ENCODE measurements at regions not wholly inside any gene's neighbourhood (a gene's known extent, or its start where the extent isn't known, plus 50 kb on each side); places are given as distances from the start of the nearest gene placed in this dataset.

- TF ChIP-seq EP300 (IDR thresholded peaks at IDR 0.05) (no peak), CTCF (IDR thresholded peaks at IDR 0.05) (no peak), POLR2A (IDR thresholded peaks at IDR 0.05; ENCODE audit: low read depth) (no peak), POLR2AphosphoS5 (IDR thresholded peaks at IDR 0.05) (no peak)
Measured at GRCh38 chr3:150142936-150143335, 172.2 kb upstream of the PFN2 start.

DNA sequence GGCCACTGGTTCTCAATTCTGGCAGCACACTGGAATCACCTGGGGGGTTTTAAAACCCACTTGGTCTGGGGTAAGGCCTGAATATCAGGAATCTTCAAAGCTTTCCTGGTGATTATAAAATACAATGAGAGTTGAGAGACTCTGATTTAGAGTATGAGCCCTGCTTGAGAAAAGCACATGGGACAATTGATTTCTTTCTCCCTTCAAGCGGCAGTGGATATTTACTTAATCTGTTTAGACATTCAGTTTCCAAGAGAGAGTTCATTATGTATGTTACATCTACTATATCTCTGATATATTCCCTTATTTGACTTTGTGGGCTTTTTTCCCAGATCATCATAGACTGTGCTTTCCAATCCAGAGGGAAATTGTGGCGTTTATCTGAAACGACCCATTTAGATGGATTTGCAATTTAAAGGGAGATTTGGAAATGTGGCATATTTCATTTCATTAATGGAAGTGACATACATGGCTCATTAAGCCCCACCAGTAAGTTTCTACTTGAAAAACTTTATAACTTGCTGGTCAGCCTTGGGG, 171.2 kb upstream of the PFN2 start:
- no peaks in the 10 kb centered on the region for H3K36me3 ChIP-seq
- no peaks in the 10 kb centered on the region for H3K27me3 ChIP-seq
- no peak for DNase-seq (ENCODE audit: extremely low spot score)
- no peak overlapping the region for H3K27ac ChIP-seq (replicated peaks in 1 of 4)
- H3K4me3 ChIP-seq: no peak overlapping the region
- no peaks in the 10 kb centered on the region for H3K9me3 ChIP-seq
- WGBS: 85% methylated on average over 3 of the region's 3 CpGs
- TF ChIP-seq EP300 (IDR thresholded peaks at IDR 0.05) (no peak), POLR2A (IDR thresholded peaks at IDR 0.05; ENCODE audit: low read depth) (no peak)
- H3K4me1 ChIP-seq: no peaks in the 10 kb centered on the region
- intact Hi-C loops (cut with DNase I): no loop called here

More at GRCh38 chr3:150142936-150143335, 172.2 kb upstream of the PFN2 start:
- H3K4me1 ChIP-seq: peaks cover 0 to 10% (median 7%) of the 10 kb centered on the region in 4 donors
- H3K36me3 ChIP-seq: no peaks in the 10 kb centered on the region
- intact Hi-C loops (cut with DNase I): no loop called here
- no peak overlapping the region for H3K4me3 ChIP-seq
- no peaks in the 10 kb centered on the region for H3K27me3 ChIP-seq
- DNase-seq (ENCODE audit: extremely low spot score): no peak
- H3K27ac ChIP-seq (replicated peaks in 1 of 4): no peak overlapping the region
- H3K9me3 ChIP-seq: no peaks in the 10 kb centered on the region

DNA sequence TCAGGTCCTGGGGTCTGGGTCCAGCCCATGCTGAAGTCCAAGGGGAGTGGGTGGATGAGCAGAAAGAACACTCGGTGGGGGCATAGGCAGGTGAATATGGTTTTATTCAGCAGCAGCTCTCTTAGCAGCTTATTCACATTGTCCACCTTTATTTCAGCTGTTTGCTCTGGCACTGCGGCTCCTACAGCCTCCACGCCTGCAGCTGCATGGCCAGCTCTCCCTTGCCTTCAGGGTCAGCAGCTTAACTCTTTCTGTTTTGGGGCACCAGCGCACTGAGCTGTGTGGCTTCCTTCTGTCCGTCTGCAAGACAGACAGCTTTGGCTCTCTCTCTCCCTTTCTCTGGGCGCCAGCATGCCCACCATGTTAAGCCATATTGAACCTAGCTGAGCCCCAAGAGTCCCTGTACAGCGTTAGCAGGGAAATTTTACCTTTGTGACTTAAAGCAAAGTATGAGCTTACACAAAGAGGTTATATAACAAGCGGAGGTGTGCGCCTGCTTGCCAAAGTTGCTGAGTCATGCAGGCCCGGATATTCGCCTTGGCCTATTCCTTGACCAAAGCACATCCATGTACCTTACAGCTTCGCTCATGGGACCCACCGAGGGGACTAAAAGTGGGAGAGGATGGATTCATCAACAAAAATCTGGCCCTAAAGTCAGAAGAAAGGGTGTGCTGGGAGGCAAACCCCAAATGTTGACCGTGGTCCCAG, 170.1 kb upstream of the PFN2 start:
- no peaks in the 10 kb centered on the region for H3K9me3 ChIP-seq
- intact Hi-C loops (cut with DNase I): no loop called here
- TF ChIP-seq POLR2A (IDR thresholded peaks at IDR 0.05; ENCODE audit: low read depth): no peak
- no peak for TF ChIP-seq CTCF (IDR thresholded peaks at IDR 0.05)
- TF ChIP-seq EP300 (IDR thresholded peaks at IDR 0.05): no peak
- no peak for TF ChIP-seq POLR2AphosphoS5 (IDR thresholded peaks at IDR 0.05)
- H3K27me3 ChIP-seq: no peaks in the 10 kb centered on the region
- H3K4me1 ChIP-seq: no peaks in the 10 kb centered on the region
- no peak overlapping the region for H3K4me3 ChIP-seq
- no peaks in the 10 kb centered on the region for H3K36me3 ChIP-seq
- 95% methylated on average over 14 of the region's 14 CpGs for WGBS
- peak; percentile 60 for DNase-seq (ENCODE audit: extremely low spot score)
- H3K27ac ChIP-seq (replicated peaks in 1 of 4): no peak overlapping the region

GRCh38 chr3:150138824-150139223, 168.1 kb upstream of the PFN2 start:
- no peaks in the 10 kb centered on the region for H3K27me3 ChIP-seq
- no peak for DNase-seq (ENCODE audit: extremely low spot score)
- intact Hi-C loops (cut with DNase I): no loop called here
- H3K9me3 ChIP-seq: no peaks in the 10 kb centered on the region
- TF ChIP-seq CTCF (IDR thresholded peaks at IDR 0.05) (no peak), POLR2AphosphoS5 (IDR thresholded peaks at IDR 0.05) (no peak), POLR2A (IDR thresholded peaks at IDR 0.05; ENCODE audit: low read depth) (no peak)
- no peaks in the 10 kb centered on the region for H3K36me3 ChIP-seq
- H3K4me1 ChIP-seq: no peaks in the 10 kb centered on the region
- WGBS: 99% methylated on average over 3 of the region's 3 CpGs
- H3K4me3 ChIP-seq: no peak overlapping the region
- no peak overlapping the region for H3K27ac ChIP-seq (replicated peaks in 1 of 4)

- TF ChIP-seq CTCF (IDR thresholded peaks at IDR 0.05) (no peak), POLR2AphosphoS5 (IDR thresholded peaks at IDR 0.05) (no peak), POLR2A (IDR thresholded peaks at IDR 0.05; ENCODE audit: low read depth) (no peak), EP300 (IDR thresholded peaks at IDR 0.05) (no peak)
- no peak overlapping the region for H3K27ac ChIP-seq (replicated peaks in 1 of 4)
- H3K27me3 ChIP-seq: no peaks in the 10 kb centered on the region
- intact Hi-C loops (cut with DNase I): no loop called here
- no peak overlapping the region for H3K4me3 ChIP-seq
- no peaks in the 10 kb centered on the region for H3K9me3 ChIP-seq
- DNase-seq (ENCODE audit: extremely low spot score): no peak
- H3K36me3 ChIP-seq: no peaks in the 10 kb centered on the region
- H3K4me1 ChIP-seq: no peaks in the 10 kb centered on the region
Measured at GRCh38 chr3:150136242-150136641, 165.5 kb upstream of the PFN2 start.
